ENCODE measurements at regions not wholly inside any gene's neighbourhood (a gene's known extent, or its start where the extent isn't known, plus 50 kb on each side); places are given as distances from the start of the nearest gene placed in this dataset.

GRCh38 chr5:20619591-20619990 lies 631.6 kb upstream of the CDH18 start:
- DNase-seq = no peak

DNA sequence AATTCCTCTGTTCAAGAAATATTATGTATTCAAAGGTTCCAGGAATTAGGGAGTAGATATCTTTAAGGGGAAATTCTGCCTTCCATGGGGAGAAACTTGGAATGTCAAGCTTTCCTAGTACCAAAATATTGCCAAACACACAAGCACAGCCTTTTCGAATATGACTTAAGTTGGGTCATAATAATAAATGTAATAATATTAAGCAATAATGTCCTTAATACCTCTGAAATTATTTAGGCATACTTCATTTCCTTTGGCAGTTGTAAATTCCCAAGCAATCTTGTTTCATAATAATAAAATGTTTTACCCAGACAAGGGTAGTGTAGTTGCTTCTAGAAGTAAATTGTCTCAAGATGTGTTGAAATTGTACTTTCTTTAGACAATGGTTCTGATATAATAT lies 630.3 kb upstream of the CDH18 start:
- DNase-seq = no peak

DNA sequence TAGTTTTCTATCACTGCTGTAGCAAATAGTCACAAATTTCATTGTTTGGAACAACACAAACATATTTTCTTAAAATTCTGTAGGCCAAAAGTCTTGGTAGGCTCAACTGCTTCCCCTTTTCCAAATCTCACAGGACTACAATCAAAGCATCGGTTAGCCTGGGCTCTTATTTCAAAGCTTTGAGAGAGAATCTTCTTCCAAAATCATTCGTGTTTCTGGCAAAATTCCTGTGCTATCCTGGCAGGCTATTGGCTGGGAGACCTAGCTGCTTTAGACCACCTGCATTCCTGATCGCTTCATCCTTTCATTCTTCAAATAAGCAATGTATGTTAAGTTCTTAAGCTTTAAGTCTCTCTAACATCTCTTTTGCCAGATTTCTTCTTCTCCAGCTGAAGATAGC lies 629.8 kb upstream of the CDH18 start:
- no peak for DNase-seq

GRCh38 chr5:20615888-20616563 lies 628.0 kb upstream of the CDH18 start:
- no peak for DNase-seq

GRCh38 chr5:20611620-20612019 lies 623.6 kb upstream of the CDH18 start:
- no peak for DNase-seq

- DNase-seq = no peak
These were observed 622.7 kb upstream of the CDH18 start for GRCh38 chr5:20610681-20611080.

GRCh38 chr5:20609126-20609525 lies 621.1 kb upstream of the CDH18 start:
- DNase-seq = no peak

GRCh38 chr5:20608567-20608966 lies 620.6 kb upstream of the CDH18 start:
- no peak for DNase-seq

- peak; percentile 12 for DNase-seq
These were observed 617.9 kb upstream of the CDH18 start for GRCh38 chr5:20605732-20606525.

GRCh38 chr5:20604992-20605391 lies 617.0 kb upstream of the CDH18 start:
- no peak for DNase-seq

DNA sequence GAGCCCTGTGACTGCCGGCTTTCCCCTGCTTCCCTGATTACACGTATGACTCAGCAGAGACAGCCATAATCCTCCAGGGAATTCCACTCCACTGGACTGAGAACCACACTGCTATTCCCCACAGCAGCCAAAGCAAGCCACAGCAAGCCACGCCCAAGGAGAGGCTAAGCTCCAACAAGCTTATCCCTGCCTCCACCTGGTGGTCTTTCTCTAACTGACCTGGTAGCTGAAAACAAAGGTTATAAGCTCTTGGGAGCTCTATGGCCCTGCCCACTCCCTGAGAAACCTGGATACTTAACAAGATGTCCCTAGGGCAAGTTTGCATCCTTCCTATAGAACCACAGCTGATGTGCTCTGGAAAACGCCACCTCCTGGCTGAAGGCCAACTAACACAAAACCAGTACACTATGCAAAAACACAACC lies 613.7 kb upstream of the CDH18 start:
- peak; percentile 87 for DNase-seq

DNA sequence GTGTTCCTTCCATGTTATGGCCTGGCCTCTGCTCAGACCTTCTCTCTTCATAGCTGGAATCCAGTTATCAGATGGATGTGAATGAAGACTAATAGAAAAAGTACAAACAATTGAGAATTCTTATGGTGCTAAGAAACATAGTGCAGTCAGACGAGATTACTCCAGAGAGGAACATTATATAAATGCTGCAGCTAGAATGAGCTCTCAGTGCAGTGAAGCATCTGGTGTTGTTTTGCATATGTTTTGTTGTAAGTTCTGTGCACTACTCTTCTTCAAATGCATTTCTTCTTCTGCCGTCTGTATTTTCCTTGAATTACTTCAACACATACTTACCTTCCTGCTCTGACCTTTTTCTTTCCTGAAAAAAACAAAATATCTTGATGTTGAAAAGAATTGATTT lies 602.4 kb upstream of the CDH18 start:
- no peak for DNase-seq

- no peak for DNase-seq
These were observed 587.6 kb upstream of the CDH18 start for GRCh38 chr5:20575571-20575970.

GRCh38 chr5:20574576-20574975 lies 586.6 kb upstream of the CDH18 start:
- DNase-seq = no peak

DNA sequence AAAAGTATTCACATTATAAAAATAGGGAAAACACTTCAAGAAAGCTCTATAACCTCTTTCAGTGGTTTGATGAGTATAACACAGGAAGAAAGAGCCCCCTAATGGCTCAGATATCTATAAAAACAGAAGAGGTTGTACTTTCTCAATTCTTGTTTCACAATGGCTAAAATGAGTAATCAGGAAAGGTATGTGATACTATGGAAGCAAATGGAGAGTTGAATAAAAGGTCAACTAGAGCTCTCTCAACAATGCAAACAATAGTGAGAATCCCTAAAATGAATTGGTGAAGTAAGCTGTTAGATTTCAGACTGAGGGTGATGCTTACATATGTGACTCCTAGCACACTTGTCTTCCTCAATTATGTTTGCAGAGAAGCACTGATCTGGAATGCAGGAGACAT lies 584.6 kb upstream of the CDH18 start:
- DNase-seq = peak; percentile 81

GRCh38 chr5:20570486-20570885 lies 582.5 kb upstream of the CDH18 start:
- no peak for DNase-seq

GRCh38 chr5:20562544-20562943 lies 574.5 kb upstream of the CDH18 start:
- DNase-seq = no peak

- no peak for DNase-seq
These were observed 571.8 kb upstream of the CDH18 start for GRCh38 chr5:20559845-20560244.

- peak; percentile 37 for DNase-seq
These were observed 568.2 kb upstream of the CDH18 start for GRCh38 chr5:20556115-20556763.

GRCh38 chr5:20555034-20555433 lies 567.0 kb upstream of the CDH18 start:
- no peak for DNase-seq

DNA sequence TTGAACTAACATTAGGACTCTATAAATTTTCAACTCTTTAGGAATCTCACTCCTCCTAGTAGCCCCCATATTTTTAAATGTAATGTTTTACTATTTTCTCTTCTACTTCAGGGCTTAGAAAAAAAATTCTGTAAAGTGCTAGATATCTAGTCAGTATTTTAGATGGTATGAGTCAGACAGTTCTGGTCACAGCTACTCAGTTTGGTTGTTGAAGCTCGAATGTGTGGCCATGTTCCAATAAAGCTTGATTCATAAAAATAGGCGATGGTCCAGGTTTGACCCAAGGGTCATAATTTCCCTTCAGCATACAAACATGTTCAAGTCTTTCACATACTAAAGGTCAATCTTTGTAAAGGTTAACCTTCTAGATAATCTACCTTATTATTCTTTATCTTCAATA lies 566.0 kb upstream of the CDH18 start:
- peak; percentile 17 for DNase-seq

GRCh38 chr5:20537911-20538703 lies 550.1 kb upstream of the CDH18 start:
- no peak for DNase-seq

GRCh38 chr5:20536813-20537212 lies 548.8 kb upstream of the CDH18 start:
- DNase-seq = no peak
